RWPE2 (cell line): ENCODE measurements at regions not wholly inside any gene's neighbourhood (a gene's known extent, or its start where the extent isn't known, plus 50 kb on each side); places are given as distances from the start of the nearest gene placed in this dataset.

Source experiments
- ATAC-seq: fragments of 200-7000 bp; cut with Tn5 transposase; 3 replicates; pipeline ENCODE4 v1.9.1; 2021; ENCODE audit warnings: low read depth
- DNase-seq: peaks from one replicate; pipeline ENCODE4 v3.0.0-alpha.2; 2020; ENCODE audit warnings: low spot score
- H3K27ac ChIP-seq: fragments of 450-650 bp; 2 replicates; pipeline ENCODE4 v1.5.1; 2017; ENCODE audit warnings: mild to moderate bottlenecking; ENCODE audit not compliant: poor library complexity, severe bottlenecking
- H3K27me3 ChIP-seq: fragments of 250-450 bp; sonication (Bioruptor Pico); 2 replicates; pipeline ENCODE4 v1.5.1; 2021; ENCODE audit warnings: mild to moderate bottlenecking, moderate library complexity; ENCODE audit not compliant: insufficient read depth, poor library complexity, severe bottlenecking
- H3K36me3 ChIP-seq: fragments of 250-450 bp; sonication (Bioruptor Pico); 2 replicates; pipeline ENCODE4 v1.5.1; 2020; ENCODE audit warnings: low read depth, mild to moderate bottlenecking, moderate library complexity
- H3K4me1 ChIP-seq: fragments of 250-450 bp; sonication (Bioruptor Pico); 2 replicates; pipeline ENCODE4 v1.5.1; 2021; ENCODE audit warnings: mild to moderate bottlenecking, moderate library complexity; ENCODE audit not compliant: insufficient read depth, poor library complexity, severe bottlenecking
- H3K4me3 ChIP-seq: fragments of 250-450 bp; sonication (Bioruptor Pico); 2 replicates; pipeline ENCODE4 v1.5.1; 2021; ENCODE audit warnings: mild to moderate bottlenecking, moderate library complexity; ENCODE audit not compliant: severe bottlenecking
- H3K9me3 ChIP-seq: fragments of 250-450 bp; sonication (Bioruptor Pico); 2 replicates; pipeline ENCODE4 v1.5.1; 2021; ENCODE audit warnings: mild to moderate bottlenecking, moderate library complexity; ENCODE audit not compliant: severe bottlenecking
- TF ChIP-seq, protein P1 (sequence below): fragments of 450-650 bp; IDR thresholded peaks from one replicate; pipeline ENCODE4 v1.5.1; 2017; ENCODE audit warnings: mild to moderate bottlenecking, moderate library complexity; ENCODE audit not compliant: poor library complexity, severe bottlenecking

DNA sequence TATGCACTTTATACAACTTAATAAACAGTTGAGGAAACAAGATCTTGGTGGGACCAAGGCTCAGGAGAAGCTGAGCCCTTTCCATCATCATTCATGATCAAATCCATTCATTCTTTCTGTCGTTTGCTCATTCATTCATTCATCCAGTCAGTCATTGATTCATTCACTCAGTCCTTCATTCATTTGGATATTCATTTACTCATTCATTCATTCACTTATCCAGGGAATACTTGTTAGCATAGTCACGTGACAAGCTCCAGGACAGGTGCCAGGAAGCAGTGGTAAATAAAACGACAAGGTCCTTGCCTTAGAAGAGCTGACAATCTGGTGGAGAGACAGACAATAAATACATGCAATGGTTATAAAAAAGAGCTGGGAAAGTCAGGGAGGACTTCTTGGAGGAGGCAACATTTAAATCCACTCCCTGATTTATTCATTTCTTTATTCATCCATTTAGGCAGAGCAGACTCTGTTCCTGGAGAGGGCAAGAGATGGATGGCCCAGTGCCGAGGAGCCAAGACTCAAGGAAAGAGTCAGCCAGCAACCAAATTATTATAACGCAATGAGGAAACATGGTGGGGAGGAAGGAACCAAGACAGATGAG is 74.1 kb upstream of the CASZ1 start:
- no peak for DNase-seq
- H3K27me3 ChIP-seq, result no peaks in the 10 kb centered on the region

DNA sequence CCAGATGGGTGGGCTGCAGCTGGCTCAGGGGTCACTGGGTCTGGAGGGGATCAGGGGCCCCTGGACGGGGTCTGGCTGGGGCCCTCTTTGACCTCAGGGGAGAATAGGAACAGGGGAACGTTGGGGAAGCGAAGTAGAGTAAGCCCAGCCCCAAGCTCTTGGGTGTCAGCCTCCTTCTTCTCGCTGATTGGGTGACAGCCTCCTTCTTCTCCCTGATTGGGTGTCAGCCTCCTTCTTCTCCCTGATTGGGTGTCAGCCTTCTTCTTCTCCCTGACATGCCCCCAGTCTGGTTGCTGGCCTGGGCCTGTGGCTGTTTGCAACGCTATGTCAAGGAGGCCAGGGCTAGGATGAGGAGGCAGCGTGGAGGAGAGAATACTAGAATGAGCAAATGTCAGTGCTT is 76.7 kb upstream of the CASZ1 start:
- no peak for ATAC-seq
- no peaks in the 10 kb centered on the region for H3K27me3 ChIP-seq
- DNase-seq, result no peak
- TF ChIP-seq, protein P1, sequence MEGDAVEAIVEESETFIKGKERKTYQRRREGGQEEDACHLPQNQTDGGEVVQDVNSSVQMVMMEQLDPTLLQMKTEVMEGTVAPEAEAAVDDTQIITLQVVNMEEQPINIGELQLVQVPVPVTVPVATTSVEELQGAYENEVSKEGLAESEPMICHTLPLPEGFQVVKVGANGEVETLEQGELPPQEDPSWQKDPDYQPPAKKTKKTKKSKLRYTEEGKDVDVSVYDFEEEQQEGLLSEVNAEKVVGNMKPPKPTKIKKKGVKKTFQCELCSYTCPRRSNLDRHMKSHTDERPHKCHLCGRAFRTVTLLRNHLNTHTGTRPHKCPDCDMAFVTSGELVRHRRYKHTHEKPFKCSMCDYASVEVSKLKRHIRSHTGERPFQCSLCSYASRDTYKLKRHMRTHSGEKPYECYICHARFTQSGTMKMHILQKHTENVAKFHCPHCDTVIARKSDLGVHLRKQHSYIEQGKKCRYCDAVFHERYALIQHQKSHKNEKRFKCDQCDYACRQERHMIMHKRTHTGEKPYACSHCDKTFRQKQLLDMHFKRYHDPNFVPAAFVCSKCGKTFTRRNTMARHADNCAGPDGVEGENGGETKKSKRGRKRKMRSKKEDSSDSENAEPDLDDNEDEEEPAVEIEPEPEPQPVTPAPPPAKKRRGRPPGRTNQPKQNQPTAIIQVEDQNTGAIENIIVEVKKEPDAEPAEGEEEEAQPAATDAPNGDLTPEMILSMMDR, result no peak
- no peak overlapping the region for H3K27ac ChIP-seq
- no peaks in the 10 kb centered on the region for H3K4me1 ChIP-seq
- H3K9me3 ChIP-seq, result no peaks in the 10 kb centered on the region
- no peak overlapping the region for H3K4me3 ChIP-seq
- no peaks in the 10 kb centered on the region for H3K36me3 ChIP-seq

More for the DNA sequence above, 74.1 kb upstream of the CASZ1 start:
- H3K4me3 ChIP-seq, result no peak overlapping the region
- H3K9me3 ChIP-seq, result no peaks in the 10 kb centered on the region
- no peaks in the 10 kb centered on the region for H3K4me1 ChIP-seq
- no peaks in the 10 kb centered on the region for H3K36me3 ChIP-seq
- no peak for ATAC-seq
- H3K27ac ChIP-seq, result no peak overlapping the region
- TF ChIP-seq, protein P1, result no peak

DNA sequence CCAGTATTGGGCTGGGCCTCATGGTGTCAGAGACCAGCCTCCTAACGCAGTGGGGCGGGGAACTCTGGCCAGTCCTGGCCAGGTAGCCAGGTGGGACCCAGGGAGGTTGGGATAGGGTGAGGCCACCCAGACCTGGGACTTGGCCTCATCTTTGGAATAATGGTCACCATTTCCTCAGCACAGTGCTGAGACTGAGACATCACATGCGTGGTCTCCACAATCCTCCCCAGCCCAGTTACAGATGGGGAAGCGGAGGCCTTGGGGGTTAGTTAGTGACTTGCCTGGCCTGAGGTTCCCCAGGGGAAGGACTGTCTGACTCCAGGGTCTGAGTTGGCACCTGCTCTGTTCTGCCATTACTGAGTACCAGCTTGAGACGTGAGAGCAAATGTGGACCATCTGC is 77.9 kb upstream of the CASZ1 start:
- ATAC-seq (no peak), DNase-seq (no peak)
- Histone ChIP-seq H3K4me1 (no peaks in the 10 kb centered on the region), H3K4me3 (no peak overlapping the region), H3K9me3 (no peaks in the 10 kb centered on the region), H3K27me3 (no peaks in the 10 kb centered on the region), H3K36me3 (no peaks in the 10 kb centered on the region), H3K27ac (no peak overlapping the region)
- TF ChIP-seq, protein P1, result no peak

DNA sequence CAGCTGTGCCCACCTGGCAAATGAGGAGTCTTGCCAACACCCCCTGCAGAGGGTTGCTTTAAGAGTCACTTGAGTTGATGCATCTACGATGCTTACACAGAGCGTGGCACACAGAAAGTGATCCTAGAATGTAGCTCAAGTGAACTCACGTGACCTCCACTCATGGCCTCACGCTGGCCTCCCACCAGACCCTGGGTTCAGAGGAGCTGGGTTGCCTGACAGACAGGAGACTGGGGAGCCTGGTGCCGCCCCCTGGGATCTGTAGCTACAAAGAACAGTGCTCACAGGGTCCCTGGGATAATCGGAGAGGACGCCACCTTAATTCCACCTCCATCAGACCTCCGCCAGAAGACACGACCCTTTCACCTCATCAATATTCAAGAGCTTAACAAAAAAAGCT is 81.4 kb upstream of the CASZ1 start:
- H3K27ac ChIP-seq, result no peak overlapping the region
- H3K27me3 ChIP-seq, result no peaks in the 10 kb centered on the region
- H3K4me3 ChIP-seq, result no peak overlapping the region
- ATAC-seq, result no peak
- TF ChIP-seq, protein P1, result no peak
- H3K36me3 ChIP-seq, result no peaks in the 10 kb centered on the region
- no peaks in the 10 kb centered on the region for H3K4me1 ChIP-seq
- H3K9me3 ChIP-seq, result no peaks in the 10 kb centered on the region
- DNase-seq, result no peak

DNA sequence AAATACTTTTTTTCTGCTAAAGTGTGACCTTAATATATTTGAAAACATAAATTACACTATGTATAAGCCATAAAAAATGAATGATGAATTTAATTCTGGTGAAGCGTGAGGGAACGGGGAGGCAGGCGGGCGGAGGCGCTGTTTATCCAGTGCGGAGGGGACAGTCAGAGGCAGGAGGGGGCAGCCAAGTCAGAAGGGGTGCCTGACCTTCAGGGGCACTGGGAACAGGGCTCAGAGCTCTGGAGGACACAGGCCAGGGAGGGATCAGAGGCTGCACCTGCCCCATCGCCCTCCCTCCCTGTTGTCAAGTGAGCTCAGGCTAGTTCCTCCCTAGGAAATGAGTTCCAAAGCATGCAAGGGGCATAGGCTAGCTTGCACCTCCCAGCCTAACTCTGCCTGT is 82.0 kb upstream of the CASZ1 start:
- no peaks in the 10 kb centered on the region for H3K4me1 ChIP-seq
- TF ChIP-seq, protein P1, result no peak
- no peak for DNase-seq
- no peaks in the 10 kb centered on the region for H3K27me3 ChIP-seq
- no peak overlapping the region for H3K4me3 ChIP-seq
- no peaks in the 10 kb centered on the region for H3K36me3 ChIP-seq
- ATAC-seq, result no peak
- H3K27ac ChIP-seq, result no peak overlapping the region
- H3K9me3 ChIP-seq, result no peaks in the 10 kb centered on the region
